Skeletal muscle satellite cell (primary cell): ENCODE measurements at regions not wholly inside any gene's neighbourhood (a gene's known extent, or its start where the extent isn't known, plus 50 kb on each side); places are given as distances from the start of the nearest gene placed in this dataset.

Experiments used
- H3K27me3 ChIP-seq: 2 replicates; pipeline ENCODE4 v1.7.0; 2013; ENCODE audit warnings: low read length; ENCODE audit not compliant: control insufficient read depth, insufficient read depth
- H3K36me3 ChIP-seq: 2 replicates; pipeline ENCODE4 v1.7.0; 2013; ENCODE audit warnings: mild to moderate bottlenecking, control low read depth, low read length; ENCODE audit not compliant: insufficient read depth
- H3K4me1 ChIP-seq: 2 replicates; pipeline ENCODE4 v1.7.0; 2013; ENCODE audit warnings: low read length; ENCODE audit not compliant: control insufficient read depth, insufficient read depth
- H3K4me2 ChIP-seq: 2 replicates; pipeline ENCODE4 v1.7.0; 2013; ENCODE audit warnings: mild to moderate bottlenecking, low read length
- H3K4me3 ChIP-seq: 2 replicates; pipeline ENCODE4 v1.7.0; 2013; ENCODE audit warnings: low read length
- H3K9ac ChIP-seq: 2 replicates; pipeline ENCODE4 v1.7.0; 2013; ENCODE audit warnings: mild to moderate bottlenecking, low read depth, low read length, moderate library complexity
- H3K9me3 ChIP-seq: replicated peaks from 2 replicates; pipeline ENCODE4 v1.7.0; 2013; ENCODE audit warnings: mild to moderate bottlenecking, control low read depth, low read length

GRCh38 chr10:28959850-28960501 is 282.7 kb downstream of the BAMBI start:
- Histone ChIP-seq H3K4me3 (no peak overlapping the region), H3K9ac (no peak overlapping the region), H3K4me1 (no peaks in the 10 kb centered on the region), H3K27me3 (no peaks in the 10 kb centered on the region), H3K9me3 (no peaks in the 10 kb centered on the region), H3K36me3 (no peaks in the 10 kb centered on the region), H3K4me2 (no peak overlapping the region)

- no peak overlapping the region for H3K4me3 ChIP-seq
- no peaks in the 10 kb centered on the region for H3K36me3 ChIP-seq
- H3K9me3 ChIP-seq, result no peaks in the 10 kb centered on the region
Measured at GRCh38 chr10:28962768-28963167, 285.4 kb downstream of the BAMBI start.

GRCh38 chr10:28963539-28964221 is 286.4 kb downstream of the BAMBI start:
- Histone ChIP-seq H3K4me3 (no peak overlapping the region), H3K4me2 (no peak overlapping the region), H3K36me3 (no peaks in the 10 kb centered on the region), H3K9ac (no peak overlapping the region), H3K9me3 (no peaks in the 10 kb centered on the region), H3K27me3 (no peaks in the 10 kb centered on the region), H3K4me1 (no peaks in the 10 kb centered on the region)

More at GRCh38 chr10:28962768-28963167, 285.4 kb downstream of the BAMBI start:
- H3K4me2 ChIP-seq, result no peak overlapping the region
- H3K9ac ChIP-seq, result no peak overlapping the region
- H3K27me3 ChIP-seq, result no peaks in the 10 kb centered on the region
- H3K4me1 ChIP-seq, result no peaks in the 10 kb centered on the region

GRCh38 chr10:28965937-28966336 is 288.6 kb downstream of the BAMBI start:
- H3K36me3 ChIP-seq, result no peaks in the 10 kb centered on the region
- no peak overlapping the region for H3K4me2 ChIP-seq
- no peaks in the 10 kb centered on the region for H3K4me1 ChIP-seq
- no peaks in the 10 kb centered on the region for H3K9me3 ChIP-seq
- no peaks in the 10 kb centered on the region for H3K27me3 ChIP-seq
- no peak overlapping the region for H3K9ac ChIP-seq
- H3K4me3 ChIP-seq, result no peak overlapping the region

- Histone ChIP-seq H3K27me3 (no peaks in the 10 kb centered on the region), H3K9ac (no peak overlapping the region), H3K4me3 (no peak overlapping the region), H3K4me2 (no peak overlapping the region), H3K4me1 (no peaks in the 10 kb centered on the region), H3K9me3 (no peaks in the 10 kb centered on the region), H3K36me3 (no peaks in the 10 kb centered on the region)
Measured at GRCh38 chr10:28967031-28967430, 289.7 kb downstream of the BAMBI start.

GRCh38 chr10:28969413-28969812 is 292.1 kb downstream of the BAMBI start:
- H3K4me1 ChIP-seq, result no peaks in the 10 kb centered on the region
- no peaks in the 10 kb centered on the region for H3K27me3 ChIP-seq
- H3K9ac ChIP-seq, result no peak overlapping the region
- no peaks in the 10 kb centered on the region for H3K36me3 ChIP-seq
- no peak overlapping the region for H3K4me2 ChIP-seq
- no peaks in the 10 kb centered on the region for H3K9me3 ChIP-seq
- no peak overlapping the region for H3K4me3 ChIP-seq

- Histone ChIP-seq H3K4me1 (peaks cover 2% of the 10 kb centered on the region), H3K4me3 (no peak overlapping the region), H3K9me3 (no peaks in the 10 kb centered on the region), H3K36me3 (no peaks in the 10 kb centered on the region), H3K4me2 (no peak overlapping the region), H3K9ac (no peak overlapping the region), H3K27me3 (no peaks in the 10 kb centered on the region)
Measured at GRCh38 chr10:28970231-28970630, 292.9 kb downstream of the BAMBI start.

- no peaks in the 10 kb centered on the region for H3K27me3 ChIP-seq
- no peak overlapping the region for H3K4me2 ChIP-seq
- peaks cover 12% of the 10 kb centered on the region for H3K4me1 ChIP-seq
Measured at GRCh38 chr10:28971255-28971654, 293.9 kb downstream of the BAMBI start.

GRCh38 chr10:28971764-28972163 is 294.4 kb downstream of the BAMBI start:
- Histone ChIP-seq H3K27me3 (no peaks in the 10 kb centered on the region), H3K36me3 (no peaks in the 10 kb centered on the region), H3K4me1 (peaks cover 17% of the 10 kb centered on the region), H3K9ac (no peak overlapping the region), H3K4me2 (no peak overlapping the region), H3K9me3 (no peaks in the 10 kb centered on the region), H3K4me3 (no peak overlapping the region)

More at GRCh38 chr10:28971255-28971654, 293.9 kb downstream of the BAMBI start:
- no peak overlapping the region for H3K9ac ChIP-seq
- no peak overlapping the region for H3K4me3 ChIP-seq
- no peaks in the 10 kb centered on the region for H3K36me3 ChIP-seq
- no peaks in the 10 kb centered on the region for H3K9me3 ChIP-seq

GRCh38 chr10:28973309-28973972 is 296.1 kb downstream of the BAMBI start:
- no peaks in the 10 kb centered on the region for H3K36me3 ChIP-seq
- no peak overlapping the region for H3K4me2 ChIP-seq
- no peak overlapping the region for H3K4me3 ChIP-seq
- no peak overlapping the region for H3K9ac ChIP-seq
- H3K4me1 ChIP-seq, result peaks cover 17% of the 10 kb centered on the region
- no peaks in the 10 kb centered on the region for H3K9me3 ChIP-seq
- H3K27me3 ChIP-seq, result no peaks in the 10 kb centered on the region

GRCh38 chr10:28975891-28976531 is 298.7 kb downstream of the BAMBI start:
- H3K36me3 ChIP-seq, result no peaks in the 10 kb centered on the region
- H3K9me3 ChIP-seq, result no peaks in the 10 kb centered on the region
- H3K4me2 ChIP-seq, result peak overlapping the region; percentile 62
- H3K4me1 ChIP-seq, result peaks cover 17% of the 10 kb centered on the region
- H3K9ac ChIP-seq, result no peak overlapping the region
- peak overlapping the region; percentile 6 for H3K4me3 ChIP-seq
- H3K27me3 ChIP-seq, result no peaks in the 10 kb centered on the region
